ENCODE measurements at regions not wholly inside any gene's neighbourhood (a gene's known extent, or its start where the extent isn't known, plus 50 kb on each side); places are given as distances from the start of the nearest gene placed in this dataset.

GRCh38 chr7:51482976-51483375 is 166.4 kb upstream of the COBL start:
- DNase-seq (ENCODE audit: low spot score) (no peak), ATAC-seq (ENCODE audit: insufficient number of reproducible peaks, low FRiP score, low read depth) (no peak)
- H3K4me1 ChIP-seq (ENCODE audit: control insufficient read depth in 1 of 2, low read depth in 2 of 2) = no peaks in the 10 kb centered on the region
- H3K4me3 ChIP-seq = no peak overlapping the region
- no peaks in the 10 kb centered on the region for H3K9me3 ChIP-seq
- H3K27ac ChIP-seq = no peak overlapping the region
- TF ChIP-seq CTCF (IDR thresholded peaks at IDR 0.05) = no peak
- H3K27me3 ChIP-seq (replicated peaks; ENCODE audit: insufficient read depth) = no peaks in the 10 kb centered on the region
- no peaks in the 10 kb centered on the region for H3K36me3 ChIP-seq

- Histone ChIP-seq H3K27ac (no peak overlapping the region), H3K4me1 (ENCODE audit: control insufficient read depth in 1 of 2, low read depth in 2 of 2) (no peaks in the 10 kb centered on the region), H3K9me3 (no peaks in the 10 kb centered on the region), H3K36me3 (no peaks in the 10 kb centered on the region), H3K4me3 (no peak overlapping the region), H3K27me3 (replicated peaks; ENCODE audit: insufficient read depth) (no peaks in the 10 kb centered on the region)
- no peak for TF ChIP-seq CTCF (IDR thresholded peaks at IDR 0.05)
- ATAC-seq (ENCODE audit: insufficient number of reproducible peaks, low FRiP score, low read depth) = no peak
- no peak for DNase-seq (ENCODE audit: low spot score)
Measured at GRCh38 chr7:51481421-51481820, 164.8 kb upstream of the COBL start.

GRCh38 chr7:51477819-51478218 is 161.2 kb upstream of the COBL start:
- TF ChIP-seq CTCF (IDR thresholded peaks at IDR 0.05) = no peak
- DNase-seq (ENCODE audit: low spot score) (no peak), ATAC-seq (ENCODE audit: insufficient number of reproducible peaks, low FRiP score, low read depth) (no peak)
- Histone ChIP-seq H3K4me3 (no peak overlapping the region), H3K27ac (no peak overlapping the region), H3K4me1 (ENCODE audit: control insufficient read depth in 1 of 2, low read depth in 2 of 2) (no peaks in the 10 kb centered on the region), H3K9me3 (no peaks in the 10 kb centered on the region), H3K27me3 (replicated peaks; ENCODE audit: insufficient read depth) (no peaks in the 10 kb centered on the region), H3K36me3 (no peaks in the 10 kb centered on the region)

GRCh38 chr7:51477323-51477722 is 160.7 kb upstream of the COBL start:
- DNase-seq (ENCODE audit: low spot score) (no peak), ATAC-seq (ENCODE audit: insufficient number of reproducible peaks, low FRiP score, low read depth) (no peak)
- no peak overlapping the region for H3K4me3 ChIP-seq
- no peak for TF ChIP-seq CTCF (IDR thresholded peaks at IDR 0.05)
- no peaks in the 10 kb centered on the region for H3K36me3 ChIP-seq
- no peaks in the 10 kb centered on the region for H3K4me1 ChIP-seq (ENCODE audit: control insufficient read depth in 1 of 2, low read depth in 2 of 2)
- H3K27me3 ChIP-seq (replicated peaks; ENCODE audit: insufficient read depth) = no peaks in the 10 kb centered on the region
- H3K27ac ChIP-seq = no peak overlapping the region
- no peaks in the 10 kb centered on the region for H3K9me3 ChIP-seq

- no peak for TF ChIP-seq CTCF (IDR thresholded peaks at IDR 0.05)
- ATAC-seq (ENCODE audit: insufficient number of reproducible peaks, low FRiP score, low read depth) = no peak
- H3K4me3 ChIP-seq = no peak overlapping the region
Measured at GRCh38 chr7:51476026-51476425, 159.4 kb upstream of the COBL start.

More at GRCh38 chr7:51476026-51476425, 159.4 kb upstream of the COBL start:
- H3K4me1 ChIP-seq (ENCODE audit: control insufficient read depth in 1 of 2, low read depth in 2 of 2) = no peaks in the 10 kb centered on the region
- H3K27ac ChIP-seq = no peak overlapping the region
- no peaks in the 10 kb centered on the region for H3K27me3 ChIP-seq (replicated peaks; ENCODE audit: insufficient read depth)
- DNase-seq (ENCODE audit: low spot score) = no peak
- H3K36me3 ChIP-seq = no peaks in the 10 kb centered on the region
- no peaks in the 10 kb centered on the region for H3K9me3 ChIP-seq
